ENCODE measurements at regions not wholly inside any gene's neighbourhood (a gene's known extent, or its start where the extent isn't known, plus 50 kb on each side); places are given as distances from the start of the nearest gene placed in this dataset.

DNA sequence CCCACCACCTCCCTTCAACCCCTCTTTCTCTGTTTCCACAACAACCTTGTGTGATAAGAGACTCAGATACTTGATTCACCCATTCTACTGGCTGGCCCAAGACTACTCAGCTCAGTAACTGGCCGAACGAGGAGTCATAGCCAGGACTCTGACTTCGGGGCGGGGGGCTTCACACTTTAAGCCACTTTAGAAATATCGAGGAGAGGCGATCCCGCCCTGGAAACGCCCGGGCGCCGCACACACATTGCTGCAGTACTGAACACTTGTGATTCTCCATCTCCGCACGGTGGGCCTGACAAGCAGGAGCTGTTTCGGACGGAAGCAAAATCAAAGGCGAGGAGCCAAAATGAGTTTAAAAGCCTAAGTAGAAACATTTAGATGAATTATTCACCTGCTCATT is 182.1 kb downstream of the NPHP4 start:
- Histone ChIP-seq H3K79me2 (ENCODE audit: control insufficient read depth, insufficient read depth, low read length) (no peaks in the 10 kb centered on the region), H3K4me3 (no peak overlapping the region), H3K9ac (ENCODE audit: control insufficient read depth, insufficient read depth, low read length) (no peak overlapping the region), H3K27me3 (replicated peaks in 1 of 2; ENCODE audit: control insufficient read depth in 2 of 2, insufficient read depth in 2 of 2, low read length in 1 of 2) (no peaks in the 10 kb centered on the region), H3K4me1 (ENCODE audit: control insufficient read depth, insufficient read depth, low read length) (no peaks in the 10 kb centered on the region), H4K20me1 (ENCODE audit: control insufficient read depth, insufficient read depth) (no peaks in the 10 kb centered on the region), H2AFZ (ENCODE audit: control insufficient read depth, low read depth, low read length) (no peak overlapping the region), H3K36me3 (ENCODE audit: control insufficient read depth in 2 of 2, insufficient read depth in 2 of 2, low read length in 1 of 2) (no peaks in the 10 kb centered on the region), H3K27ac (ENCODE audit: control insufficient read depth, insufficient read depth) (no peak overlapping the region), H3K4me2 (ENCODE audit: control insufficient read depth, insufficient read depth) (no peak overlapping the region), H3K9me3 (replicated peaks; ENCODE audit: control insufficient read depth, insufficient read depth, low read length) (no peaks in the 10 kb centered on the region)
- ATAC-seq (no peak), DNase-seq (ENCODE audit: low read depth, low spot score) (no peak), FAIRE-seq (no peak)
- ChIA-PET CTCF (no interaction called here), SMC1A (ENCODE audit: uncharacterized antibody, unreplicated experiment) (no interaction called here), POLR2A (no interaction called here), RAD21 (ENCODE audit: unreplicated experiment) (no interaction called here)
- in situ Hi-C loops (cut with MboI) = no loop called here
- TF ChIP-seq CBX5 (IDR thresholded peaks at IDR 0.05; ENCODE audit: low read depth) (no peak), RUNX3 (IDR thresholded peaks at IDR 0.05; ENCODE audit: low read length) (no peak), PAX5 (IDR thresholded peaks at IDR 0.05; ENCODE audit: borderline replicate concordance, low read depth, low read length) (no peak), ESRRA (IDR thresholded peaks at IDR 0.05; ENCODE audit: low read length) (no peak), BHLHE40 (IDR thresholded peaks at IDR 0.05; ENCODE audit: borderline replicate concordance in 1 of 2, low read depth in 2 of 2, low read length in 1 of 2) (no peak), TCF7 (IDR thresholded peaks at IDR 0.05; ENCODE audit: borderline replicate concordance) (no peak), SIX5 (IDR thresholded peaks at IDR 0.05; ENCODE audit: low read depth, low read length, severe bottlenecking) (no peak), ZNF384 (IDR thresholded peaks at IDR 0.05; ENCODE audit: borderline replicate concordance, low read depth, low read length) (no peak), CHD2 (IDR thresholded peaks at IDR 0.05; ENCODE audit: borderline replicate concordance, low read depth, low read length) (no peak)
- TF ChIP-seq, protein P1, sequence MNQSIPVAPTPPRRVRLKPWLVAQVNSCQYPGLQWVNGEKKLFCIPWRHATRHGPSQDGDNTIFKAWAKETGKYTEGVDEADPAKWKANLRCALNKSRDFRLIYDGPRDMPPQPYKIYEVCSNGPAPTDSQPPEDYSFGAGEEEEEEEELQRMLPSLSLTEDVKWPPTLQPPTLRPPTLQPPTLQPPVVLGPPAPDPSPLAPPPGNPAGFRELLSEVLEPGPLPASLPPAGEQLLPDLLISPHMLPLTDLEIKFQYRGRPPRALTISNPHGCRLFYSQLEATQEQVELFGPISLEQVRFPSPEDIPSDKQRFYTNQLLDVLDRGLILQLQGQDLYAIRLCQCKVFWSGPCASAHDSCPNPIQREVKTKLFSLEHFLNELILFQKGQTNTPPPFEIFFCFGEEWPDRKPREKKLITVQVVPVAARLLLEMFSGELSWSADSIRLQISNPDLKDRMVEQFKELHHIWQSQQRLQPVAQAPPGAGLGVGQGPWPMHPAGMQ (IDR thresholded peaks at IDR 0.05; ENCODE audit: borderline replicate concordance) = no peak
- TF ChIP-seq, protein P2, sequence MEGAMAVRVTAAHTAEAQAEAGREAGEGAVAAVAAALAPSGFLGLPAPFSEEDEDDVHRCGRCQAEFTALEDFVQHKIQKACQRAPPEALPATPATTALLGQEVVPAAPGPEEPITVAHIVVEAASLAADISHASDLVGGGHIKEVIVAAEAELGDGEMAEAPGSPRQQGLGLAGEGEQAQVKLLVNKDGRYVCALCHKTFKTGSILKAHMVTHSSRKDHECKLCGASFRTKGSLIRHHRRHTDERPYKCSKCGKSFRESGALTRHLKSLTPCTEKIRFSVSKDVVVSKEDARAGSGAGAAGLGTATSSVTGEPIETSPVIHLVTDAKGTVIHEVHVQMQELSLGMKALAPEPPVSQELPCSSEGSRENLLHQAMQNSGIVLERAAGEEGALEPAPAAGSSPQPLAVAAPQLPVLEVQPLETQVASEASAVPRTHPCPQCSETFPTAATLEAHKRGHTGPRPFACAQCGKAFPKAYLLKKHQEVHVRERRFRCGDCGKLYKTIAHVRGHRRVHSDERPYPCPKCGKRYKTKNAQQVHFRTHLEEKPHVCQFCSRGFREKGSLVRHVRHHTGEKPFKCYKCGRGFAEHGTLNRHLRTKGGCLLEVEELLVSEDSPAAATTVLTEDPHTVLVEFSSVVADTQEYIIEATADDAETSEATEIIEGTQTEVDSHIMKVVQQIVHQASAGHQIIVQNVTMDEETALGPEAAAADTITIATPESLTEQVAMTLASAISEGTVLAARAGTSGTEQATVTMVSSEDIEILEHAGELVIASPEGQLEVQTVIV (IDR thresholded peaks at IDR 0.05; ENCODE audit: borderline replicate concordance, partially characterized antibody) = no peak
- TF ChIP-seq, protein P3, sequence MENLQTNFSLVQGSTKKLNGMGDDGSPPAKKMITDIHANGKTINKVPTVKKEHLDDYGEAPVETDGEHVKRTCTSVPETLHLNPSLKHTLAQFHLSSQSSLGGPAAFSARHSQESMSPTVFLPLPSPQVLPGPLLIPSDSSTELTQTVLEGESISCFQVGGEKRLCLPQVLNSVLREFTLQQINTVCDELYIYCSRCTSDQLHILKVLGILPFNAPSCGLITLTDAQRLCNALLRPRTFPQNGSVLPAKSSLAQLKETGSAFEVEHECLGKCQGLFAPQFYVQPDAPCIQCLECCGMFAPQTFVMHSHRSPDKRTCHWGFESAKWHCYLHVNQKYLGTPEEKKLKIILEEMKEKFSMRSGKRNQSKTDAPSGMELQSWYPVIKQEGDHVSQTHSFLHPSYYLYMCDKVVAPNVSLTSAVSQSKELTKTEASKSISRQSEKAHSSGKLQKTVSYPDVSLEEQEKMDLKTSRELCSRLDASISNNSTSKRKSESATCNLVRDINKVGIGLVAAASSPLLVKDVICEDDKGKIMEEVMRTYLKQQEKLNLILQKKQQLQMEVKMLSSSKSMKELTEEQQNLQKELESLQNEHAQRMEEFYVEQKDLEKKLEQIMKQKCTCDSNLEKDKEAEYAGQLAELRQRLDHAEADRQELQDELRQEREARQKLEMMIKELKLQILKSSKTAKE (IDR thresholded peaks at IDR 0.05; ENCODE audit: low read depth, poor library complexity, severe bottlenecking) = no peak
- TF ChIP-seq, protein P4, sequence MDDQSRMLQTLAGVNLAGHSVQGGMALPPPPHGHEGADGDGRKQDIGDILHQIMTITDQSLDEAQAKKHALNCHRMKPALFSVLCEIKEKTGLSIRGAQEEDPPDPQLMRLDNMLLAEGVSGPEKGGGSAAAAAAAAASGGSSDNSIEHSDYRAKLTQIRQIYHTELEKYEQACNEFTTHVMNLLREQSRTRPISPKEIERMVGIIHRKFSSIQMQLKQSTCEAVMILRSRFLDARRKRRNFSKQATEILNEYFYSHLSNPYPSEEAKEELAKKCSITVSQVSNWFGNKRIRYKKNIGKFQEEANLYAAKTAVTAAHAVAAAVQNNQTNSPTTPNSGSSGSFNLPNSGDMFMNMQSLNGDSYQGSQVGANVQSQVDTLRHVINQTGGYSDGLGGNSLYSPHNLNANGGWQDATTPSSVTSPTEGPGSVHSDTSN (IDR thresholded peaks at IDR 0.05; ENCODE audit: insufficient replicate concordance, low read depth, low read length) = no peak
- intact Hi-C loops (cut with micrococcal nuclease; ENCODE audit: unreplicated experiment) = no loop called here
- BruUV-seq (replicated peaks) = no TSS peak
- WGBS (ENCODE audit: insufficient coverage, insufficient replicate concordance, low lambda C conversion rate, missing lambda C conversion rate) = 46% methylated on average over 16 of the region's 16 CpGs
